ENCODE measurements at regions not wholly inside any gene's neighbourhood (a gene's known extent, or its start where the extent isn't known, plus 50 kb on each side); places are given as distances from the start of the nearest gene placed in this dataset.

GRCh38 chr18:2402084-2402483 is 169.2 kb downstream of the METTL4 start:
- DNase-seq (ENCODE audit: low spot score) = no peak
- TF ChIP-seq CTCF (IDR thresholded peaks at IDR 0.05; ENCODE audit: extremely low read depth, insufficient read depth, missing control alignments) = no peak
- in situ Hi-C loops (cut with MboI; ENCODE audit: low pct_unique_long_range_greater_than_20kb, low sequenced_read_pairs, unreplicated experiment) = no loop called here

GRCh38 chr18:2406544-2406943 is 164.8 kb downstream of the METTL4 start:
- TF ChIP-seq CTCF (IDR thresholded peaks at IDR 0.05; ENCODE audit: extremely low read depth, insufficient read depth, missing control alignments) = no peak
- in situ Hi-C loops (cut with MboI; ENCODE audit: low pct_unique_long_range_greater_than_20kb, low sequenced_read_pairs, unreplicated experiment) = no loop called here
- no peak for DNase-seq (ENCODE audit: low spot score)

GRCh38 chr18:2407961-2408360 is 163.3 kb downstream of the METTL4 start:
- in situ Hi-C loops (cut with MboI; ENCODE audit: low pct_unique_long_range_greater_than_20kb, low sequenced_read_pairs, unreplicated experiment) = no loop called here
- no peak for DNase-seq (ENCODE audit: low spot score)
- TF ChIP-seq CTCF (IDR thresholded peaks at IDR 0.05; ENCODE audit: extremely low read depth, insufficient read depth, missing control alignments) = no peak

- TF ChIP-seq CTCF (IDR thresholded peaks at IDR 0.05; ENCODE audit: extremely low read depth, insufficient read depth, missing control alignments) = no peak
- no peak for DNase-seq (ENCODE audit: low spot score)
- in situ Hi-C loops (cut with MboI; ENCODE audit: low pct_unique_long_range_greater_than_20kb, low sequenced_read_pairs, unreplicated experiment) = no loop called here
These were observed 161.4 kb downstream of the METTL4 start for GRCh38 chr18:2409906-2410305.

GRCh38 chr18:2410688-2411087 is 160.6 kb downstream of the METTL4 start:
- in situ Hi-C loops (cut with MboI; ENCODE audit: low pct_unique_long_range_greater_than_20kb, low sequenced_read_pairs, unreplicated experiment) = no loop called here
- no peak for TF ChIP-seq CTCF (IDR thresholded peaks at IDR 0.05; ENCODE audit: extremely low read depth, insufficient read depth, missing control alignments)
- no peak for DNase-seq (ENCODE audit: low spot score)

GRCh38 chr18:2411381-2411960 is 159.8 kb downstream of the METTL4 start:
- in situ Hi-C loops (cut with MboI; ENCODE audit: low pct_unique_long_range_greater_than_20kb, low sequenced_read_pairs, unreplicated experiment) = no loop called here
- TF ChIP-seq CTCF (IDR thresholded peaks at IDR 0.05; ENCODE audit: extremely low read depth, insufficient read depth, missing control alignments) = no peak
- no peak for DNase-seq (ENCODE audit: low spot score)

- in situ Hi-C loops (cut with MboI; ENCODE audit: low pct_unique_long_range_greater_than_20kb, low sequenced_read_pairs, unreplicated experiment) = no loop called here
- DNase-seq (ENCODE audit: low spot score) = no peak
- TF ChIP-seq CTCF (IDR thresholded peaks at IDR 0.05; ENCODE audit: extremely low read depth, insufficient read depth, missing control alignments) = no peak
These were observed 159.0 kb downstream of the METTL4 start for GRCh38 chr18:2412281-2412680.

Data from GM13977 (cell line).